ENCODE measurements at regions not wholly inside any gene's neighbourhood (a gene's known extent, or its start where the extent isn't known, plus 50 kb on each side); places are given as distances from the start of the nearest gene placed in this dataset.
"Not testable (repeated sequence)": the region's sequence is repeated elsewhere in the genome, so short reads cannot be mapped to it uniquely, and the experiment has no call there.

DNA sequence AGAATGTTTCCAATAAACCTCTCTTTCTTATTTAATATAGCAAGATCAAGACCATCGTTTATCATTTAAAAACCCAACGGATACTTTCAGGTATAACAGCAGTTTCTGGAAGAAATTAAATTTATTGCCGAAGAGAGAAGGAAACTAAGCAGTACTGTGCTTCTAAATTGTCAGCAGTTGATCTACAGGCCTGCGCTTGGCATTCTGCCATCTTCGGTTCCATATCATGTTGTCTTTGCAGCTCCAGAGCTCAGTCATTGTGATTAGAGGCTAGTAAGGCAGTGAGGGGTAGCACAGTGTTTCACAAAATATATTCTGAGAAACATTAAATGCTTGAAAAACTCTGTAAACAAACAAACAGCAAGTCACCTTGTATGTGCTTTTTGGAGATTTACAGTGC, 301.3 kb downstream of the REEP3 start:
- CTCF ChIA-PET = no interaction called here
- H3K9me3 Mint-ChIP-seq (ENCODE audit: low read depth, unreplicated experiment) = peaks cover 2% of the 10 kb centered on the region
- BruUV-seq (replicated peaks) = no TSS peak
- no peaks in the 10 kb centered on the region for H3K4me1 Mint-ChIP-seq (ENCODE audit: low read depth, unreplicated experiment)
- TF ChIP-seq, protein P1, sequence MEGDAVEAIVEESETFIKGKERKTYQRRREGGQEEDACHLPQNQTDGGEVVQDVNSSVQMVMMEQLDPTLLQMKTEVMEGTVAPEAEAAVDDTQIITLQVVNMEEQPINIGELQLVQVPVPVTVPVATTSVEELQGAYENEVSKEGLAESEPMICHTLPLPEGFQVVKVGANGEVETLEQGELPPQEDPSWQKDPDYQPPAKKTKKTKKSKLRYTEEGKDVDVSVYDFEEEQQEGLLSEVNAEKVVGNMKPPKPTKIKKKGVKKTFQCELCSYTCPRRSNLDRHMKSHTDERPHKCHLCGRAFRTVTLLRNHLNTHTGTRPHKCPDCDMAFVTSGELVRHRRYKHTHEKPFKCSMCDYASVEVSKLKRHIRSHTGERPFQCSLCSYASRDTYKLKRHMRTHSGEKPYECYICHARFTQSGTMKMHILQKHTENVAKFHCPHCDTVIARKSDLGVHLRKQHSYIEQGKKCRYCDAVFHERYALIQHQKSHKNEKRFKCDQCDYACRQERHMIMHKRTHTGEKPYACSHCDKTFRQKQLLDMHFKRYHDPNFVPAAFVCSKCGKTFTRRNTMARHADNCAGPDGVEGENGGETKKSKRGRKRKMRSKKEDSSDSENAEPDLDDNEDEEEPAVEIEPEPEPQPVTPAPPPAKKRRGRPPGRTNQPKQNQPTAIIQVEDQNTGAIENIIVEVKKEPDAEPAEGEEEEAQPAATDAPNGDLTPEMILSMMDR (IDR thresholded peaks at IDR 0.05; ENCODE audit: unreplicated experiment) = no peak
- no peak overlapping the region for H3K27ac Mint-ChIP-seq (ENCODE audit: unreplicated experiment)
- H3K36me3 Mint-ChIP-seq (ENCODE audit: insufficient read depth, unreplicated experiment) = no peaks in the 10 kb centered on the region
- no peak overlapping the region for H3K4me3 Mint-ChIP-seq (ENCODE audit: low read depth, unreplicated experiment)
- peaks cover 30% of the 10 kb centered on the region for H3K27me3 Mint-ChIP-seq (ENCODE audit: unreplicated experiment)
- no peak for DNase-seq
- intact Hi-C loops (cut with micrococcal nuclease; ENCODE audit: unreplicated experiment) = no loop called here

DNA sequence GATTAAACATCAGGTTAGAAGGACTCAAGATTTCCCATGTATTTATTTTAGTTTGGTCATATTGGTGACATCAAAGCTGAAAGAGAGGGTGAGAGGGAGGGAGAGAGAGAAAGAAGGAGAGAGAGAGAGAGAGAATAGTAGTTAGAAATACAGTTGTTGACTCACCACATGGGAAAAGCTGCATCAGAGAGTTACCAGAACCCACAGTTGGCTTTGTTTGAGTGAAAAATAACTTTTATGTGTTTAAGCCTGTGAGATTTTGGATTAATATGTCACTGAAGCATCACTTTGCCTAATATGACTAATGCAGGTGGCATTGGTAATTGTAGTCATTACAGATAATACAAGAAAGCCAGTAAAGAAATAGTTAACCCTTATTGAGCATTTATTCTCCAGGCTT, 303.9 kb downstream of the REEP3 start:
- Mint-ChIP-seq H3K9me3 (ENCODE audit: low read depth, unreplicated experiment) (peaks cover 2% of the 10 kb centered on the region), H3K27ac (ENCODE audit: unreplicated experiment) (no peak overlapping the region), H3K4me3 (ENCODE audit: low read depth, unreplicated experiment) (no peak overlapping the region), H3K27me3 (ENCODE audit: unreplicated experiment) (peaks cover 26% of the 10 kb centered on the region), H3K4me1 (ENCODE audit: low read depth, unreplicated experiment) (no peaks in the 10 kb centered on the region), H3K36me3 (ENCODE audit: insufficient read depth, unreplicated experiment) (no peaks in the 10 kb centered on the region)
- CTCF ChIA-PET = no interaction called here
- intact Hi-C loops (cut with micrococcal nuclease; ENCODE audit: unreplicated experiment) = no loop called here
- TF ChIP-seq, protein P1 (IDR thresholded peaks at IDR 0.05; ENCODE audit: unreplicated experiment) = no peak
- DNase-seq = no peak
- no TSS peak for BruUV-seq (replicated peaks)

DNA sequence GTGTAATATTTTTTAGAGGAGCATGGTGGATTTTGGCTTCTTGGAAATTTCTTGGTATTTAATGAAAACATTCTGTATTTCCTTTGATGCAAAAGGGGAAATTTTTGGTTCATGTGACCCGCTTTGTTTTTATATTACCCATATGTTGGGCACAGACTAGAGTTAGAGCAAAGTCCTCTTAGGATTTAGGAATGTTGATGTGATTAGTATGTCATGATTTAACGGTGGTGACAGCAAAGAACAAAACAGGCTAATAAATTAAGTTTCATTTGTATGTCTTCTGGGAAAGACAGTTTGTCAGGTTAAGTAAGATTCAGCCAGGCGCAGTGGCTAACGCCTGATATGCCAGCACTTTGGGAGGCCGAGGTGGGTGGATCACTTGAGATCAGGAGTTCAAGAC, 304.6 kb downstream of the REEP3 start:
- Mint-ChIP-seq H3K4me1 (ENCODE audit: low read depth, unreplicated experiment) (no peaks in the 10 kb centered on the region), H3K36me3 (ENCODE audit: insufficient read depth, unreplicated experiment) (no peaks in the 10 kb centered on the region), H3K4me3 (ENCODE audit: low read depth, unreplicated experiment) (no peak overlapping the region), H3K27me3 (ENCODE audit: unreplicated experiment) (peaks cover 26% of the 10 kb centered on the region), H3K9me3 (ENCODE audit: low read depth, unreplicated experiment) (peaks cover 2% of the 10 kb centered on the region), H3K27ac (ENCODE audit: unreplicated experiment) (no peak overlapping the region)
- intact Hi-C loops (cut with micrococcal nuclease; ENCODE audit: unreplicated experiment) = no loop called here
- CTCF ChIA-PET = no interaction called here
- TF ChIP-seq, protein P1 (IDR thresholded peaks at IDR 0.05; ENCODE audit: unreplicated experiment) = no peak
- BruUV-seq (replicated peaks) = no TSS peak
- DNase-seq = no peak

DNA sequence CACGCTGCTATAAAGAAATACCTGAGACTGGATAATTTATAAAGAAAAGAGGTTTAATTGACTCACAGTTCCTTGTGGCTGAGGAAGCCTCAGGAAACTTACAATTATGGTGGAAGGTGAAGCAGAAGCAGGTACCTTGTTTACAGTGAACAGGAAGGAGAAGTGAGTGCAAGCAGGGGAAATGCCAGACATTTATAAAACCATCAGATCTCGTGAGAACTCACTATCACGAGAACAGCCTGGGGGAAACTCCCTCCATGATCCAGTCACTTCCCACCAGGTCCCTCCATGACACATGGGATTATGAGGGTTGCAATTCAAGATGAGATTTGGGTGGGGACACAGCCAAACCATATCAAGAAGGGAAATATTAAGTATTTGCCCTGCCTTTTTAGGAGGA, 305.8 kb downstream of the REEP3 start:
- H3K9me3 Mint-ChIP-seq (ENCODE audit: low read depth, unreplicated experiment); H3K27ac Mint-ChIP-seq (ENCODE audit: unreplicated experiment); CTCF ChIA-PET; H3K4me3 Mint-ChIP-seq (ENCODE audit: low read depth, unreplicated experiment); intact Hi-C loops (cut with micrococcal nuclease; ENCODE audit: unreplicated experiment); DNase-seq; BruUV-seq (replicated peaks); H3K36me3 Mint-ChIP-seq (ENCODE audit: insufficient read depth, unreplicated experiment); H3K4me1 Mint-ChIP-seq (ENCODE audit: low read depth, unreplicated experiment): not testable (repeated sequence)
- H3K27me3 Mint-ChIP-seq (ENCODE audit: unreplicated experiment) = peaks cover 26% of the 10 kb centered on the region

DNA sequence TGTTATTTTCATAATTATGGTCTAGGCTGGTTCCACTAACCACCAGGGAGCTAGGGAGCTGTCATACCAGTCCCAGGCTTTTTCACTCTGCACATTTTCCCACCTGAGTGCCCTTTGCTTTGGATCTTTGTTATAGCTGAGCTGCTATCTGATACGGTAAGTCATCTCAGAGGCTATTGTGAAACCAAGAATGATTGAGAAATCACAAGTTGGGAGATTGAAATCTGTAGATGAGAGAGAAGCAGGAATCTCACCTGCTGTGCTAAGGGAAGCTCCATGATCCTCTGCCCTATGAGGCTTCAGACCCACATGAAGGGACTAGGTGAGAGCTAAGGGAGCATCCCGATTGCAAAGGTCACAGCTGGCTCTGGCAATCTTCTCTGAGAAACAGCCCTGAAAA, 307.8 kb downstream of the REEP3 start:
- CTCF ChIA-PET = no interaction called here
- Mint-ChIP-seq H3K9me3 (ENCODE audit: low read depth, unreplicated experiment) (no peaks in the 10 kb centered on the region), H3K36me3 (ENCODE audit: insufficient read depth, unreplicated experiment) (no peaks in the 10 kb centered on the region), H3K4me1 (ENCODE audit: low read depth, unreplicated experiment) (no peaks in the 10 kb centered on the region), H3K4me3 (ENCODE audit: low read depth, unreplicated experiment) (no peak overlapping the region), H3K27ac (ENCODE audit: unreplicated experiment) (no peak overlapping the region), H3K27me3 (ENCODE audit: unreplicated experiment) (peaks cover 28% of the 10 kb centered on the region)
- intact Hi-C loops (cut with micrococcal nuclease; ENCODE audit: unreplicated experiment) = no loop called here
- TF ChIP-seq, protein P1 (IDR thresholded peaks at IDR 0.05; ENCODE audit: unreplicated experiment) = no peak
- no peak for DNase-seq
- BruUV-seq (replicated peaks) = no TSS peak
